22Rv1 (cell line): ENCODE measurements at regions not wholly inside any gene's neighbourhood (a gene's known extent, or its start where the extent isn't known, plus 50 kb on each side); places are given as distances from the start of the nearest gene placed in this dataset.

Experiments
- CTCF ChIP-seq: fragments of 450-650 bp; IDR thresholded peaks from 2 replicates; pipeline ENCODE4 v1.5.1; 2017; ENCODE audit warnings: mild to moderate bottlenecking
- ZFX ChIP-seq: fragments of 450-650 bp; IDR thresholded peaks from 2 replicates; pipeline ENCODE4 v1.6.1; 2017; ENCODE audit warnings: antibody characterized with exemption, borderline replicate concordance

- TF ChIP-seq CTCF (no peak), ZFX (no peak)
Observed at GRCh38 chr14:53316504-53316903, 163.4 kb upstream of the DDHD1 start.
